OCI-LY7 (cell line): ENCODE measurements at regions not wholly inside any gene's neighbourhood (a gene's known extent, or its start where the extent isn't known, plus 50 kb on each side); places are given as distances from the start of the nearest gene placed in this dataset.

ENCODE experiments used
- CTCF ChIP-seq: fragments of 200-600 bp; sonication (generic); conservative IDR thresholded peaks from 2 replicates; pipeline ENCODE4 v1.5.1; 2014; ENCODE audit warnings: mild to moderate bottlenecking, antibody characterized with exemption, low read length, moderate library complexity, mixed read lengths
- EZH2phosphoT487 ChIP-seq: fragments of 200-600 bp; sonication (generic); IDR thresholded peaks from 2 replicates; pipeline ENCODE4 v1.6.1; 2018; ENCODE audit warnings: low read depth, borderline replicate concordance, mild to moderate bottlenecking, mixed run types, antibody characterized with exemption, low read length, moderate library complexity, mixed read lengths

GRCh38 chr18:22063672-22064071, 105.7 kb upstream of the GATA6 start:
- TF ChIP-seq CTCF = no peak
- no peak for TF ChIP-seq EZH2phosphoT487
